ENCODE measurements at regions not wholly inside any gene's neighbourhood (a gene's known extent, or its start where the extent isn't known, plus 50 kb on each side); places are given as distances from the start of the nearest gene placed in this dataset.

- no peak for DNase-seq
Observed at GRCh38 chr12:17802657-17803641, 287.0 kb downstream of the RERGL start.

GRCh38 chr12:17793854-17794253 lies 296.1 kb downstream of the RERGL start:
- no peak for DNase-seq

GRCh38 chr12:17778242-17778641 lies 311.8 kb downstream of the RERGL start:
- DNase-seq, result no peak

GRCh38 chr12:17763366-17763765 lies 326.6 kb downstream of the RERGL start:
- no peak for DNase-seq

- DNase-seq, result no peak
Observed at GRCh38 chr12:17759982-17760381, 330.0 kb downstream of the RERGL start.
